OCI-LY1 (cell line): ENCODE measurements at regions not wholly inside any gene's neighbourhood (a gene's known extent, or its start where the extent isn't known, plus 50 kb on each side); places are given as distances from the start of the nearest gene placed in this dataset.

ENCODE experiments used
- CTCF ChIP-seq: fragments of 200-600 bp; sonication (generic), shearing (Covaris generic); IDR thresholded peaks from 2 replicates; pipeline ENCODE4 v1.5.1; 2017; ENCODE audit warnings: mild to moderate bottlenecking, antibody characterized with exemption, low read length, moderate library complexity, mixed read lengths
- EZH2 ChIP-seq: fragments of 200-600 bp; sonication (generic), shearing (Covaris generic); IDR thresholded peaks from 2 replicates; pipeline ENCODE4 v1.8.0; 2017; ENCODE audit warnings: borderline replicate concordance, mixed run types, mild to moderate bottlenecking, antibody characterized with exemption, low read length, moderate library complexity, mixed read lengths

- no peak for TF ChIP-seq CTCF
- no peak for TF ChIP-seq EZH2
These were observed 134.5 kb downstream of the PPP1R3A start for GRCh38 chr7:113784316-113784715.
